Kidney epithelial cell (primary cell): ENCODE measurements at regions not wholly inside any gene's neighbourhood (a gene's known extent, or its start where the extent isn't known, plus 50 kb on each side); places are given as distances from the start of the nearest gene placed in this dataset.

ENCODE experiments used
- DNase-seq: peaks from one replicate; pipeline ENCODE4 v3.0.0-alpha.2; 2010; ENCODE audit warnings: low read depth
- H3K27me3 ChIP-seq: 2 replicates; pipeline ENCODE4 v1.6.0; 2011; ENCODE audit warnings: low read length; ENCODE audit not compliant: control insufficient read depth, insufficient read depth
- H3K36me3 ChIP-seq: 2 replicates; pipeline ENCODE4 v1.5.1; 2011; ENCODE audit warnings: low read length; ENCODE audit not compliant: control insufficient read depth, insufficient read depth
- H3K4me3 ChIP-seq: 2 replicates; pipeline ENCODE4 v1.5.1; 2011; ENCODE audit warnings: low read depth, mild to moderate bottlenecking, control low read depth, low read length
- CTCF ChIP-seq: IDR thresholded peaks from 2 replicates; pipeline ENCODE4 v1.5.1; 2011; ENCODE audit warnings: mild to moderate bottlenecking, moderate library complexity, low read length, control low read depth, inconsistent platforms; ENCODE audit not compliant: insufficient read depth, poor library complexity, severe bottlenecking

GRCh38 chr3:117399311-117400078 lies 689.9 kb downstream of the TUSC7 start:
- DNase-seq = no peak
- H3K36me3 ChIP-seq = no peaks in the 10 kb centered on the region
- H3K4me3 ChIP-seq = no peak overlapping the region
- no peaks in the 10 kb centered on the region for H3K27me3 ChIP-seq
- TF ChIP-seq CTCF = no peak

GRCh38 chr3:117400303-117400702 lies 690.7 kb downstream of the TUSC7 start:
- no peak for DNase-seq
- Histone ChIP-seq H3K27me3 (no peaks in the 10 kb centered on the region), H3K36me3 (no peaks in the 10 kb centered on the region), H3K4me3 (no peak overlapping the region)
- TF ChIP-seq CTCF = no peak

GRCh38 chr3:117404141-117404540 lies 694.6 kb downstream of the TUSC7 start:
- Histone ChIP-seq H3K4me3 (no peak overlapping the region), H3K27me3 (no peaks in the 10 kb centered on the region), H3K36me3 (no peaks in the 10 kb centered on the region)
- no peak for DNase-seq
- TF ChIP-seq CTCF = no peak

- H3K36me3 ChIP-seq = no peaks in the 10 kb centered on the region
- DNase-seq = no peak
- no peaks in the 10 kb centered on the region for H3K27me3 ChIP-seq
Observed at GRCh38 chr3:117404730-117405129, 695.2 kb downstream of the TUSC7 start.

GRCh38 chr3:117405359-117405758 lies 695.8 kb downstream of the TUSC7 start:
- Histone ChIP-seq H3K4me3 (no peak overlapping the region), H3K27me3 (no peaks in the 10 kb centered on the region), H3K36me3 (no peaks in the 10 kb centered on the region)
- no peak for DNase-seq
- no peak for TF ChIP-seq CTCF

More at GRCh38 chr3:117404730-117405129, 695.2 kb downstream of the TUSC7 start:
- no peak for TF ChIP-seq CTCF
- H3K4me3 ChIP-seq = no peak overlapping the region

- no peaks in the 10 kb centered on the region for H3K36me3 ChIP-seq
- TF ChIP-seq CTCF = peak; percentile 53
- H3K4me3 ChIP-seq = no peak overlapping the region
- no peaks in the 10 kb centered on the region for H3K27me3 ChIP-seq
- DNase-seq = no peak
Observed at GRCh38 chr3:117407317-117407716, 697.7 kb downstream of the TUSC7 start.
